OCI-LY1 (cell line): ENCODE measurements at regions not wholly inside any gene's neighbourhood (a gene's known extent, or its start where the extent isn't known, plus 50 kb on each side); places are given as distances from the start of the nearest gene placed in this dataset.

Experiments
- H2AFZ ChIP-seq: fragments of 200-600 bp; sonication (generic), shearing (Covaris generic); 2 replicates; pipeline ENCODE4 v1.6.0; 2014; ENCODE audit warnings: antibody characterized with exemption, mild to moderate bottlenecking, low read length
- H3F3A ChIP-seq: fragments of 200-600 bp; sonication (generic), shearing (Covaris generic); 2 replicates; pipeline ENCODE4 v1.6.0; 2014; ENCODE audit warnings: mild to moderate bottlenecking, antibody characterized with exemption, low read length, moderate library complexity; ENCODE audit not compliant: insufficient read depth
- H3K27ac ChIP-seq: fragments of 200-600 bp; sonication (generic); 2 replicates; pipeline ENCODE4 v1.5.1; 2014; ENCODE audit warnings: low read length, mixed run types, mild to moderate bottlenecking, low read depth; ENCODE audit not compliant: poor library complexity, severe bottlenecking
- H3K27me3 ChIP-seq: fragments of 200-600 bp; sonication (generic); 2 replicates; pipeline ENCODE4 v1.6.0; 2014; ENCODE audit warnings: antibody characterized with exemption, mild to moderate bottlenecking, low read length, moderate library complexity; ENCODE audit not compliant: insufficient read depth
- H3K36me3 ChIP-seq: fragments of 200-600 bp; sonication (generic); 2 replicates; pipeline ENCODE4 v1.6.1; 2014; ENCODE audit warnings: mild to moderate bottlenecking, antibody characterized with exemption, low read length, moderate library complexity, mixed read lengths; ENCODE audit not compliant: insufficient read depth
- H3K4me1 ChIP-seq: fragments of 200-600 bp; sonication (generic); 2 replicates; pipeline ENCODE4 v1.5.1; 2014; ENCODE audit warnings: mild to moderate bottlenecking, low read length, moderate library complexity; ENCODE audit not compliant: insufficient read depth, severe bottlenecking
- H3K4me2 ChIP-seq: fragments of 200-600 bp; sonication (generic), shearing (Covaris generic); 2 replicates; pipeline ENCODE4 v1.6.1; 2014; ENCODE audit warnings: low read length
- H3K4me3 ChIP-seq: fragments of 200-600 bp; sonication (generic); 2 replicates; pipeline ENCODE4 v1.5.1; 2014; ENCODE audit warnings: low read length, low read depth, mild to moderate bottlenecking, mixed read lengths; ENCODE audit not compliant: poor library complexity, severe bottlenecking
- H3K79me2 ChIP-seq: fragments of 200-600 bp; shearing (Covaris generic); 2 replicates; pipeline ENCODE4 v1.6.1; 2016; ENCODE audit warnings: mixed run types, low read length, mixed read lengths; ENCODE audit not compliant: insufficient read depth
- H3K9ac ChIP-seq: fragments of 200-600 bp; sonication (generic), shearing (Covaris generic); 2 replicates; pipeline ENCODE4 v1.6.1; 2014; ENCODE audit warnings: mild to moderate bottlenecking, low read length, mixed read lengths
- H3K9me2 ChIP-seq: fragments of 200-600 bp; sonication (generic), shearing (Covaris generic); 2 replicates; pipeline ENCODE4 v1.6.1; 2014; ENCODE audit warnings: low read depth, mild to moderate bottlenecking, low read length, mixed read lengths
- H3K9me3 ChIP-seq: fragments of 200-600 bp; shearing (Covaris generic); 2 replicates; pipeline ENCODE4 v1.6.1; 2014; ENCODE audit warnings: low read length, mixed read lengths
- H4K20me1 ChIP-seq: fragments of 200-600 bp; sonication (generic), shearing (Covaris generic); 2 replicates; pipeline ENCODE4 v1.6.0; 2016; ENCODE audit warnings: mild to moderate bottlenecking, low read length; ENCODE audit not compliant: insufficient read depth
- CTCF ChIP-seq: fragments of 200-600 bp; sonication (generic), shearing (Covaris generic); IDR thresholded peaks from 2 replicates; pipeline ENCODE4 v1.5.1; 2017; ENCODE audit warnings: mild to moderate bottlenecking, antibody characterized with exemption, low read length, moderate library complexity, mixed read lengths
- EZH2 ChIP-seq: fragments of 200-600 bp; sonication (generic), shearing (Covaris generic); IDR thresholded peaks from 2 replicates; pipeline ENCODE4 v1.8.0; 2017; ENCODE audit warnings: borderline replicate concordance, mixed run types, mild to moderate bottlenecking, antibody characterized with exemption, low read length, moderate library complexity, mixed read lengths

DNA sequence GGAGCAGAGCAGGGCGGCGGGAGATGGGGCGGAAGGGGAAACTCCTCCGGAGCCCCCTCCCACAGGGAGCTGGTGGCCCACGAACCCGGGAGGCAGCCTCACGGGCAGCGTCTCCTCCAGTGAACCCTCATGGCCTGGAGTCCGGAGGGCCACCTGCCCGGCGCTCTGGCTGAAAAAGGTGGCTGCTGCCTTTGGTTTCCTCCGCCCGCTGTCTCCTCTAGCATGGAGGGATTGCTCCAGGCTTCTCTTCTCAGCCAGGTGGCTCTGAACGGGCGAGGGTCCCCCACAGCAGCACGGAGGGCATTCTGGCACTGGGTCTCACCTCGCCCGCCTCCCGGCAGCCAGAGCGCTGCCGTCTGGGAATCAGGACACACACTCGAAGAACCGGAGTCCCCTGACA lies 177.3 kb upstream of the PFKP start:
- H3K4me3 ChIP-seq = no peak overlapping the region
- TF ChIP-seq CTCF (no peak), EZH2 (no peak)
- H4K20me1 ChIP-seq = no peaks in the 10 kb centered on the region
- H3K9me3 ChIP-seq = no peaks in the 10 kb centered on the region
- H2AFZ ChIP-seq = no peak overlapping the region
- H3K27me3 ChIP-seq = no peaks in the 10 kb centered on the region
- H3F3A ChIP-seq = no peaks in the 10 kb centered on the region
- H3K27ac ChIP-seq = no peak overlapping the region
- H3K4me1 ChIP-seq = no peaks in the 10 kb centered on the region
- H3K9me2 ChIP-seq = no peaks in the 10 kb centered on the region
- H3K4me2 ChIP-seq = no peak overlapping the region
- H3K79me2 ChIP-seq = no peaks in the 10 kb centered on the region
- H3K9ac ChIP-seq = no peak overlapping the region
- H3K36me3 ChIP-seq = no peaks in the 10 kb centered on the region

- Histone ChIP-seq H3K79me2 (no peaks in the 10 kb centered on the region), H3K4me1 (no peaks in the 10 kb centered on the region), H4K20me1 (no peaks in the 10 kb centered on the region), H2AFZ (no peak overlapping the region), H3F3A (no peaks in the 10 kb centered on the region), H3K9me2 (no peaks in the 10 kb centered on the region), H3K4me3 (no peak overlapping the region), H3K36me3 (no peaks in the 10 kb centered on the region), H3K27ac (no peak overlapping the region), H3K4me2 (no peak overlapping the region), H3K27me3 (no peaks in the 10 kb centered on the region), H3K9ac (no peak overlapping the region), H3K9me3 (no peaks in the 10 kb centered on the region)
- TF ChIP-seq CTCF (no peak), EZH2 (no peak)
Observed at GRCh38 chr10:2888403-2889004, 178.8 kb upstream of the PFKP start.

- Histone ChIP-seq H4K20me1 (no peaks in the 10 kb centered on the region), H3K4me2 (no peak overlapping the region), H3K9me3 (no peaks in the 10 kb centered on the region), H3K4me3 (no peak overlapping the region), H3K36me3 (no peaks in the 10 kb centered on the region), H3K9me2 (no peaks in the 10 kb centered on the region), H3K4me1 (no peaks in the 10 kb centered on the region), H3K27me3 (no peaks in the 10 kb centered on the region), H2AFZ (no peak overlapping the region), H3K27ac (no peak overlapping the region), H3F3A (no peaks in the 10 kb centered on the region), H3K79me2 (no peaks in the 10 kb centered on the region), H3K9ac (no peak overlapping the region)
- no peak for TF ChIP-seq EZH2
- TF ChIP-seq CTCF = no peak
Observed at GRCh38 chr10:2887391-2888070, 179.8 kb upstream of the PFKP start.
